OCI-LY1 (cell line): ENCODE measurements at regions not wholly inside any gene's neighbourhood (a gene's known extent, or its start where the extent isn't known, plus 50 kb on each side); places are given as distances from the start of the nearest gene placed in this dataset.

Experiments
- H2AFZ ChIP-seq: fragments of 200-600 bp; sonication (generic), shearing (Covaris generic); 2 replicates; pipeline ENCODE4 v1.6.0; 2014; ENCODE audit warnings: antibody characterized with exemption, mild to moderate bottlenecking, low read length
- H3F3A ChIP-seq: fragments of 200-600 bp; sonication (generic), shearing (Covaris generic); 2 replicates; pipeline ENCODE4 v1.6.0; 2014; ENCODE audit warnings: mild to moderate bottlenecking, antibody characterized with exemption, low read length, moderate library complexity; ENCODE audit not compliant: insufficient read depth
- H3K27ac ChIP-seq: fragments of 200-600 bp; sonication (generic); 2 replicates; pipeline ENCODE4 v1.5.1; 2014; ENCODE audit warnings: low read length, mixed run types, mild to moderate bottlenecking, low read depth; ENCODE audit not compliant: poor library complexity, severe bottlenecking
- H3K27me3 ChIP-seq: fragments of 200-600 bp; sonication (generic); 2 replicates; pipeline ENCODE4 v1.6.0; 2014; ENCODE audit warnings: antibody characterized with exemption, mild to moderate bottlenecking, low read length, moderate library complexity; ENCODE audit not compliant: insufficient read depth
- H3K36me3 ChIP-seq: fragments of 200-600 bp; sonication (generic); 2 replicates; pipeline ENCODE4 v1.6.1; 2014; ENCODE audit warnings: mild to moderate bottlenecking, antibody characterized with exemption, low read length, moderate library complexity, mixed read lengths; ENCODE audit not compliant: insufficient read depth
- H3K4me1 ChIP-seq: fragments of 200-600 bp; sonication (generic); 2 replicates; pipeline ENCODE4 v1.5.1; 2014; ENCODE audit warnings: mild to moderate bottlenecking, low read length, moderate library complexity; ENCODE audit not compliant: insufficient read depth, severe bottlenecking
- H3K4me2 ChIP-seq: fragments of 200-600 bp; sonication (generic), shearing (Covaris generic); 2 replicates; pipeline ENCODE4 v1.6.1; 2014; ENCODE audit warnings: low read length
- H3K4me3 ChIP-seq: fragments of 200-600 bp; sonication (generic); 2 replicates; pipeline ENCODE4 v1.5.1; 2014; ENCODE audit warnings: low read length, low read depth, mild to moderate bottlenecking, mixed read lengths; ENCODE audit not compliant: poor library complexity, severe bottlenecking
- H3K79me2 ChIP-seq: fragments of 200-600 bp; shearing (Covaris generic); 2 replicates; pipeline ENCODE4 v1.6.1; 2016; ENCODE audit warnings: mixed run types, low read length, mixed read lengths; ENCODE audit not compliant: insufficient read depth
- H3K9ac ChIP-seq: fragments of 200-600 bp; sonication (generic), shearing (Covaris generic); 2 replicates; pipeline ENCODE4 v1.6.1; 2014; ENCODE audit warnings: mild to moderate bottlenecking, low read length, mixed read lengths
- H3K9me2 ChIP-seq: fragments of 200-600 bp; sonication (generic), shearing (Covaris generic); 2 replicates; pipeline ENCODE4 v1.6.1; 2014; ENCODE audit warnings: low read depth, mild to moderate bottlenecking, low read length, mixed read lengths
- H3K9me3 ChIP-seq: fragments of 200-600 bp; shearing (Covaris generic); 2 replicates; pipeline ENCODE4 v1.6.1; 2014; ENCODE audit warnings: low read length, mixed read lengths
- H4K20me1 ChIP-seq: fragments of 200-600 bp; sonication (generic), shearing (Covaris generic); 2 replicates; pipeline ENCODE4 v1.6.0; 2016; ENCODE audit warnings: mild to moderate bottlenecking, low read length; ENCODE audit not compliant: insufficient read depth
- CTCF ChIP-seq: fragments of 200-600 bp; sonication (generic), shearing (Covaris generic); IDR thresholded peaks from 2 replicates; pipeline ENCODE4 v1.5.1; 2017; ENCODE audit warnings: mild to moderate bottlenecking, antibody characterized with exemption, low read length, moderate library complexity, mixed read lengths
- EZH2 ChIP-seq: fragments of 200-600 bp; sonication (generic), shearing (Covaris generic); IDR thresholded peaks from 2 replicates; pipeline ENCODE4 v1.8.0; 2017; ENCODE audit warnings: borderline replicate concordance, mixed run types, mild to moderate bottlenecking, antibody characterized with exemption, low read length, moderate library complexity, mixed read lengths

GRCh38 chr10:2900530-2900929 lies 166.8 kb upstream of the PFKP start:
- Histone ChIP-seq H3K27me3 (peaks cover 3% of the 10 kb centered on the region; the same call in 1 of the 2 replicates), H3K9ac (no peak overlapping the region), H3K79me2 (no peaks in the 10 kb centered on the region), H3K27ac (no peak overlapping the region), H3K4me1 (no peaks in the 10 kb centered on the region), H3K9me2 (no peaks in the 10 kb centered on the region), H2AFZ (no peak overlapping the region), H3K4me2 (no peak overlapping the region), H3K4me3 (no peak overlapping the region), H3F3A (no peaks in the 10 kb centered on the region), H3K9me3 (no peaks in the 10 kb centered on the region), H4K20me1 (no peaks in the 10 kb centered on the region), H3K36me3 (no peaks in the 10 kb centered on the region)
- TF ChIP-seq CTCF (no peak), EZH2 (no peak)

- Histone ChIP-seq H3K9me2 (no peaks in the 10 kb centered on the region), H2AFZ (no peak overlapping the region), H3K4me1 (no peaks in the 10 kb centered on the region), H3K36me3 (no peaks in the 10 kb centered on the region), H3K27me3 (peaks cover 3% of the 10 kb centered on the region; the same call in 1 of the 2 replicates), H3K9ac (no peak overlapping the region), H3K9me3 (no peaks in the 10 kb centered on the region), H3K79me2 (no peaks in the 10 kb centered on the region), H3K4me2 (no peak overlapping the region), H4K20me1 (no peaks in the 10 kb centered on the region), H3F3A (no peaks in the 10 kb centered on the region), H3K27ac (no peak overlapping the region), H3K4me3 (no peak overlapping the region)
- TF ChIP-seq CTCF (no peak), EZH2 (no peak)
Observed at GRCh38 chr10:2899246-2899951, 167.9 kb upstream of the PFKP start.

- H3K36me3 ChIP-seq: no peaks in the 10 kb centered on the region
- H3K27me3 ChIP-seq: peaks cover 3% of the 10 kb centered on the region; the same call in 1 of the 2 replicates
- no peak overlapping the region for H3K4me3 ChIP-seq
- H3K4me1 ChIP-seq: no peaks in the 10 kb centered on the region
- H4K20me1 ChIP-seq: no peaks in the 10 kb centered on the region
- H3F3A ChIP-seq: no peaks in the 10 kb centered on the region
- no peak overlapping the region for H2AFZ ChIP-seq
- no peak overlapping the region for H3K4me2 ChIP-seq
- no peaks in the 10 kb centered on the region for H3K79me2 ChIP-seq
- no peak overlapping the region for H3K9ac ChIP-seq
- H3K27ac ChIP-seq: no peak overlapping the region
- H3K9me3 ChIP-seq: no peaks in the 10 kb centered on the region
- no peaks in the 10 kb centered on the region for H3K9me2 ChIP-seq
- TF ChIP-seq EZH2: no peak
- no peak for TF ChIP-seq CTCF
Observed at GRCh38 chr10:2898509-2898860, 168.9 kb upstream of the PFKP start.
